ENCODE measurements at regions not wholly inside any gene's neighbourhood (a gene's known extent, or its start where the extent isn't known, plus 50 kb on each side); places are given as distances from the start of the nearest gene placed in this dataset.

DNA sequence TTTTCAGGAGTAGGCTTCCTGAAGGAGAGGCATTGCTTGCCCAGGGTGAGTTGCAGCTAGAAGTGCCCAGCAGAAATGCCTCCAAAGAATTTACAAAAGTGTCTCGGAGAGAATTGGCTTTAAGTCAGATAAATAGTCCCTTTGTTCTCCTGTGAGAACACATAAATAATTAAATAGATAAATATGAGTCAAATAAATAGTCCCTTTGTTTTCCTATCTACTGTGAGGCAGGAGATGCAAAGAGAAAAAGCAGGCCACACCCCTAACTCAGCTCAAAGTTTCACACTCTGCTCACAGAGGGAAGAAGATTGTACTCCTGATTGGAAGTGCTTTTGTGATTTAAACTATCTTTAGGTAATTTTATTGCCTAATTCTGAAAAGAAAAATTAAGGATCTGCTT is 180.7 kb upstream of the PRSS16 start:
- TF ChIP-seq EP300 (IDR thresholded peaks at IDR 0.05) (no peak), POLR2A (IDR thresholded peaks at IDR 0.05) (no peak)
- TF ChIP-seq, protein P1, sequence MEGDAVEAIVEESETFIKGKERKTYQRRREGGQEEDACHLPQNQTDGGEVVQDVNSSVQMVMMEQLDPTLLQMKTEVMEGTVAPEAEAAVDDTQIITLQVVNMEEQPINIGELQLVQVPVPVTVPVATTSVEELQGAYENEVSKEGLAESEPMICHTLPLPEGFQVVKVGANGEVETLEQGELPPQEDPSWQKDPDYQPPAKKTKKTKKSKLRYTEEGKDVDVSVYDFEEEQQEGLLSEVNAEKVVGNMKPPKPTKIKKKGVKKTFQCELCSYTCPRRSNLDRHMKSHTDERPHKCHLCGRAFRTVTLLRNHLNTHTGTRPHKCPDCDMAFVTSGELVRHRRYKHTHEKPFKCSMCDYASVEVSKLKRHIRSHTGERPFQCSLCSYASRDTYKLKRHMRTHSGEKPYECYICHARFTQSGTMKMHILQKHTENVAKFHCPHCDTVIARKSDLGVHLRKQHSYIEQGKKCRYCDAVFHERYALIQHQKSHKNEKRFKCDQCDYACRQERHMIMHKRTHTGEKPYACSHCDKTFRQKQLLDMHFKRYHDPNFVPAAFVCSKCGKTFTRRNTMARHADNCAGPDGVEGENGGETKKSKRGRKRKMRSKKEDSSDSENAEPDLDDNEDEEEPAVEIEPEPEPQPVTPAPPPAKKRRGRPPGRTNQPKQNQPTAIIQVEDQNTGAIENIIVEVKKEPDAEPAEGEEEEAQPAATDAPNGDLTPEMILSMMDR (IDR thresholded peaks at IDR 0.05) = no peak
- intact Hi-C loops (cut with DNase I) = no loop called here
- Histone ChIP-seq H3K9me3 (no peaks in the 10 kb centered on the region), H3K27me3 (no peaks in the 10 kb centered on the region), H3K4me1 (ENCODE audit: insufficient read depth) (no peaks in the 10 kb centered on the region), H3K27ac (no peak overlapping the region), H3K4me3 (no peak overlapping the region), H3K36me3 (no peaks in the 10 kb centered on the region)
- DNase-seq = no peak
- WGBS, 3 donors = 50 to 73% (median 63%) methylated on average over 1 of the region's 1 CpG

DNA sequence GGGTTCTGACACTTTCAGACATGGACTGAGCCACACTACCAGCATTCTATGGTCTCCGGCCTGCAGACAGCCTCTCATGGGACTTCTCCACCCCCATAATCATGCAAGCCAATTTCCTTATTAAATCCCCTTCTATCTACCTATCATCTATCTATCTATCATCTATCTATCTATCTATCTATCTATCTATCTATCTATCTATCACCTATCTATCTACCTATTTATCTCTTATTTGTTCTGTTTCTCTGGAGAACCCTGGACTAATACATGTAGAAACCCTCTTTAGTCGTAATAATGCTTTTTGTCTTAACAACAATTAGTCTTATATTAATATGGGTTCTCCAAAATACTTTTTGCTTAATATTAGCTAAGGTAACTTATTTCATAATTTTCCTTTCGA is 174.1 kb upstream of the PRSS16 start:
- Histone ChIP-seq H3K4me1 (ENCODE audit: insufficient read depth) (no peaks in the 10 kb centered on the region), H3K4me3 (no peak overlapping the region), H3K36me3 (no peaks in the 10 kb centered on the region), H3K27me3 (no peaks in the 10 kb centered on the region), H3K27ac (no peak overlapping the region), H3K9me3 (no peaks in the 10 kb centered on the region)
- WGBS, 3 donors = 78 to 92% (median 83%) methylated on average over 3 of the region's 3 CpGs
- TF ChIP-seq, protein P1 (IDR thresholded peaks at IDR 0.05) = no peak
- TF ChIP-seq EP300 (IDR thresholded peaks at IDR 0.05) (no peak), POLR2A (IDR thresholded peaks at IDR 0.05) (no peak)
- intact Hi-C loops (cut with DNase I) = no loop called here
- DNase-seq = no peak

DNA sequence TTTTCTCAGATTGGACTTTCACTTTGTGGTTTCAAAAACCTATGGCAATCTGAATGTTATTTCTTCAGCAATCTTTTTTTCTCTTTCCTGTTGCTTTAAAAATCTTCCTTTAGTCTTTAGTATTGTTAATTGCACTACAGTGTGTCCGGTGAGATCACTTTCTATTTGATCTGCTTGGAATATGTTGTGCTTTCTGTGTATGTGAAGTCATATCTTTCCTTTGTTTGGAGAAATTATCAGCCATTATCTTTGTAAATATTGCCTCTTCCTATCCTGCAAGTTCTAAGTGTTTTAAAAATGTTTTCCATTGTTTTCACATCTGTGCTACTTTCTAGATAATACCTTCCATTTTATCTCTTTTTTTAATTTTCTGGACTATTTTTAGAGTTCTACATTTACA is 171.4 kb upstream of the PRSS16 start:
- no peaks in the 10 kb centered on the region for H3K27me3 ChIP-seq
- no peak overlapping the region for H3K27ac ChIP-seq
- peaks cover 2% of the 10 kb centered on the region for H3K4me1 ChIP-seq (ENCODE audit: insufficient read depth)
- DNase-seq = no peak
- WGBS, 3 donors = 15 to 33% (median 22%) methylated on average over 1 of the region's 1 CpG
- no peak for TF ChIP-seq POLR2A (IDR thresholded peaks at IDR 0.05)
- TF ChIP-seq EP300 (IDR thresholded peaks at IDR 0.05) = no peak
- TF ChIP-seq, protein P1 (IDR thresholded peaks at IDR 0.05) = no peak
- intact Hi-C loops (cut with DNase I) = loop anchor here in 1 of 4 donors (5.0 kb wide), 1 partner anchor 469 kb away; no protein-coding TSS in a partner anchor
- H3K9me3 ChIP-seq = no peaks in the 10 kb centered on the region
- H3K4me3 ChIP-seq = no peak overlapping the region
- H3K36me3 ChIP-seq = no peaks in the 10 kb centered on the region

DNA sequence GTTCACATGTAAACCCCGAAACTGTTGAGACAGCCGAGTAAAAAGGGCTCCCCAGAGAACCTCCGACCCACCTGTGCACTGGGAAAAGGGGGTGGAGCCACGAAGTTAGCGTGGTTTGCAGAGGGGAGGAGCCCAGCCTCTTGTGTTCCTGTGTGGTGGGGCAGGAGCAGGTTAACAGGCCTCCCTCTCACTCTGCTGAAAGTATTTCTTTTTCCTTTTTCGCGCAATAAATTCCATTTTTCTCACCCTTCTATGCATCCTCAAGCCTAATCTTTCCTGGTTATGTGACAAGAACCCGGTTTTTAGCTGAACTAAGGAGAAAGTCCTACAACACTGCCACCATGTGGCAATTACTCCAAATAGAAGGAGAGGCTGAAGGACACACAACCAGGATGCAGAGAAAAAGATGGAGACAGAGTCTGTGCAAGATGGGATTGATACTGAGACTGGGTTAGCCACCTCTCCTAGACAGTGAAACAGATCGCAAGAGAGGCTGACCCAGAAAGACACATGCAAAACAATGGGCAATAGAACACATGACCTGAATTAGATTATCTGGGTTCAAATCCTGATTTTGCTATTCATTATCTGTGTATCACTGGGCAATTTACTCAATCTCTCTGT is 168.7 kb upstream of the PRSS16 start:
- peak in 2 of 5 donors; percentile 8 to 18 for DNase-seq
- TF ChIP-seq POLR2A (IDR thresholded peaks at IDR 0.05) (no peak), EP300 (IDR thresholded peaks at IDR 0.05) (no peak)
- TF ChIP-seq, protein P1 (IDR thresholded peaks at IDR 0.05) = no peak
- no peaks in the 10 kb centered on the region for H3K36me3 ChIP-seq
- H3K4me1 ChIP-seq (ENCODE audit: insufficient read depth) = peaks cover 2% of the 10 kb centered on the region
- WGBS, 3 donors = 2% methylated on average over 9 of the region's 9 CpGs
- no peaks in the 10 kb centered on the region for H3K9me3 ChIP-seq
- intact Hi-C loops (cut with DNase I) = loop anchor here in 1 of 4 donors (5.0 kb wide), 1 partner anchor 472 kb away; no protein-coding TSS in a partner anchor
- H3K27ac ChIP-seq = no peak overlapping the region
- no peak overlapping the region for H3K4me3 ChIP-seq
- H3K27me3 ChIP-seq = no peaks in the 10 kb centered on the region

Data from ovary (tissue), 7 donors.